Stimulated activated CD4-positive, alpha-beta T cell treated with anti-CD3 and anti-CD28 coated beads, Interleukin-1b, Interleukin-23, amount 100 ng/mL, for 24 hours (primary cell): ENCODE measurements at regions not wholly inside any gene's neighbourhood (a gene's known extent, or its start where the extent isn't known, plus 50 kb on each side); places are given as distances from the start of the nearest gene placed in this dataset.

ENCODE experiments used
- DNase-seq, 4 experiments: peaks; one replicate each; pipeline ENCODE4 v3.0.0-alpha.2; 2020; ENCODE audit warnings: low read depth in 4 of 4, low spot score in 1 of 4

DNA sequence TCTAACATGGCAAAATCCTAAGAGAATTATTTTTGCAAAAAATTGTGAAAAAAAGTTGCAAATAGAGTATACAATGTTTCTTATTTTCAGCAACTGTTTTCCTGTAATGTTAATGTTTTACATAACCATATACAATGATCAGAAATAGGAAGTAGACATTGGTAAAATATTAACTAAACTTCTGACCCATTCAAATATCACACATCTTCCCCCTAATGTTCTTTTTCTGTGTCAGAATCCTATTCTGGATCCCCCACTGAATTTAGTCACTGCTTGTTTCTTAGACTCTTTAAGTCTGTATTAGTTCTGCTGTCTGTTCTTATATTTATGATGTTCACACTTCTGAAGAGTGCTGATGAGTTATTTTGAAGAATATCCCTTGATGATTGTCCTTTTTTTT lies 62.0 kb downstream of the HFE start:
- no peak for DNase-seq

- DNase-seq = no peak
These were observed 65.2 kb downstream of the HFE start for GRCh38 chr6:26152226-26153101.

DNA sequence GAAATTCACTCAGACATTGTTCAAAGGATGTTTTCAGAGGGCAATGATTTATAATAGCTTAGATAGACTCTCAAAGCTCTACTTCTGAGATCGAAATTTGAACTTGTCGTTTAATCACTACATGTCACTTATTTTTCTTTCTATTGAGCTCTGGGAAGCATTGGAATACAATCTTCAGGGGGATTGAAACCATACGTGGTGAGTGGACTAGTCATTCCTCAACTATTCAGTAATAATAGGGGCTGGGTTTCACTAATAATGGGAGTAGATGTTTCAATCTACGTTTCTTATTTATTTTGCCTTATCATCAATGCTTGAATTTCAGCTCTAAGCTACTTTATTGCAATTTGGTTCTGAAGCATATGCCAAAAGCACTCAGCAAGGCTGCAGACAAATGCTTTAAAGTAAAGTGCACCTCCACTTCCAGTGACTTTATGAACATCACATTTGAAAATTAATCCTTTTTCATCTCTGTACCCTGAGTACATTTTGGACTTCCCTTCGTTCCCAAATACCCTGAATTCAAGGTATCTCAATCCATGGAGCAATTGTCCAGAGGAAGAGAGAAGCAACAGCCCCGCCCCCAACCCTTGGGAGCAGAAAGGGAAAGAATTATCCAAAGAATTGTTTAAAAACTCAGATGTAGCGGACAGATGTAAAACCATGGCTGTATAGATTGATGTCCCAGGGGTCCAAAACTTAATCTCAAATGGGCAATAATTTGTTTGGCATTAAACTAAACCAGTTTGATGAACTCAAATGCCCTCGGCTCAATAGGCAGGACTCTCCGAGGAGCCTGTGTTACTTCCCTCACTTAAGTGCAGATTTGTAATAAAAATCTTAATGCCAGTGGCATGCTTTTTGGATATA lies 68.1 kb downstream of the HFE start:
- DNase-seq = no peak

DNA sequence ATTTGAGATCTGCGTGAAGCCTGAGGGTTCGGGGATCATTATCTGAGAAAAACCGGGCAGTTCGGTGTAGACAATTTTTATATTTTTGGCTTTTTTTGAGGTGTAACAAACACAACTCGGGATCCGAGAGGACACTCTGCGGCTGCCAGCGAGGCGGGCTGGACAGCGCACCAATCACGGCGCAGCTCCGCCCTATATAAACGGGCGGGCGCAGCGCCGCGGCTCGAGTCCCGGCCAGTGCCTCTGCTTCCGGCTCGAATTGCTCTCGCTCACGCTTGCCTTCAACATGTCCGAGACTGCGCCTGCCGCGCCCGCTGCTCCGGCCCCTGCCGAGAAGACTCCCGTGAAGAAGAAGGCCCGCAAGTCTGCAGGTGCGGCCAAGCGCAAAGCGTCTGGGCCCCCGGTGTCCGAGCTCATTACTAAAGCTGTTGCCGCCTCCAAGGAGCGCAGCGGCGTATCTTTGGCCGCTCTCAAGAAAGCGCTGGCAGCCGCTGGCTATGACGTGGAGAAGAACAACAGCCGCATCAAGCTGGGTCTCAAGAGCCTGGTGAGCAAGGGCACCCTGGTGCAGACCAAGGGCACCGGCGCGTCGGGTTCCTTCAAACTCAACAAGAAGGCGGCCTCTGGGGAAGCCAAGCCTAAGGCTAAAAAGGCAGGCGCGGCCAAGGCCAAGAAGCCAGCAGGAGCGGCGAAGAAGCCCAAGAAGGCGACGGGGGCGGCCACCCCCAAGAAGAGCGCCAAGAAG lies 69.0 kb downstream of the HFE start:
- DNase-seq = peak; percentile 68 to 76 (median 76)

DNA sequence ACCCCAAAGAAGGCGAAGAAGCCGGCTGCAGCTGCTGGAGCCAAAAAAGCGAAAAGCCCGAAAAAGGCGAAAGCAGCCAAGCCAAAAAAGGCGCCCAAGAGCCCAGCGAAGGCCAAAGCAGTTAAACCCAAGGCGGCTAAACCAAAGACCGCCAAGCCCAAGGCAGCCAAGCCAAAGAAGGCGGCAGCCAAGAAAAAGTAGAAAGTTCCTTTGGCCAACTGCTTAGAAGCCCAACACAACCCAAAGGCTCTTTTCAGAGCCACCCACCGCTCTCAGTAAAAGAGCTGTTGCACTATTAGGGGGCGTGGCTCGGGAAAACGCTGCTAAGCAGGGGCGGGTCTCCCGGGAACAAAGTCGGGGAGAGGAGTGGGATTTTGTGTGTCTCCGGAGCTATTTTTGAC lies 69.6 kb downstream of the HFE start:
- peak in 3 of 4 experiments; percentile 30 to 65 (median 43) for DNase-seq

DNA sequence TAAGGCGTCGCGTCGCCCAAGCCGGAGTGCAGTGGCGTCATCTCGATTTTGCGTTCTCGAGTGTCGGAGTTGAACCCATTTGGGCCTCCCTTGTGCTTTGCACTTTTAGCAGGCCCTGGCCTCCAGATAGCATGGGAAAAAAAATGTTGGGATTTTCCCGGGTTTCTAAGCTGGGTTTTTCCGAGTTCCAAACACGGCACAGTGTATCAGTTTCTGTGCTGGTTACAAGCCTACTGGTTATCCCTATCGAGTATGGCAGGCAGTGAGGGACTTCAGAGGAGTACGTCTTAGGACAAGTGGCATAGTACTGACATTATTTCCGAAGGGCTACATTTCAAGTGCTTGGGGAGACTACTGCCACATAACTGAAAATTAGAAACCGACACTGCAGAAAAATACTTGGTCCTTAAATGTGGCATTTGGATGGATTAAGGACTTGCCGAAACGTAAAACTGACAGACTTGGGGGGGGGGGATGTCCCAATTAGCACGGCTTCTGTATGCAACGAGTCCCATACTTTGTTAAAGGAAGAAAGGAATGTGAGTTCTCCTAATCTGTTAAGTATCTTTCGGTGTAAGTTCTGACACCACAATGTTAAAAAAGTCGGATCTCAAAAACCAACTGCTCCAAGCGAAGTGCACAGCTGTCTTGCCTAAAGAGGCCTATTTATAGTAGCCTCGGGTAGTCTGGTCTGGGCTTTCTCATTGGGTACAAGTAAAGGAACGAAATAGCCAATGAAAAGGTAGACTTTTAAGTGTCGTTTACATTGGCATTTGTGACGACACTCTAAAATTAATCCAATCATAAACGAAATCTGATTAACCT lies 70.2 kb downstream of the HFE start:
- DNase-seq = peak in 1 of 4 experiments; percentile 28

- DNase-seq = peak in 3 of 4 experiments; percentile 62 to 70 (median 68)
These were observed 70.9 kb downstream of the HFE start for GRCh38 chr6:26158076-26158580.

DNA sequence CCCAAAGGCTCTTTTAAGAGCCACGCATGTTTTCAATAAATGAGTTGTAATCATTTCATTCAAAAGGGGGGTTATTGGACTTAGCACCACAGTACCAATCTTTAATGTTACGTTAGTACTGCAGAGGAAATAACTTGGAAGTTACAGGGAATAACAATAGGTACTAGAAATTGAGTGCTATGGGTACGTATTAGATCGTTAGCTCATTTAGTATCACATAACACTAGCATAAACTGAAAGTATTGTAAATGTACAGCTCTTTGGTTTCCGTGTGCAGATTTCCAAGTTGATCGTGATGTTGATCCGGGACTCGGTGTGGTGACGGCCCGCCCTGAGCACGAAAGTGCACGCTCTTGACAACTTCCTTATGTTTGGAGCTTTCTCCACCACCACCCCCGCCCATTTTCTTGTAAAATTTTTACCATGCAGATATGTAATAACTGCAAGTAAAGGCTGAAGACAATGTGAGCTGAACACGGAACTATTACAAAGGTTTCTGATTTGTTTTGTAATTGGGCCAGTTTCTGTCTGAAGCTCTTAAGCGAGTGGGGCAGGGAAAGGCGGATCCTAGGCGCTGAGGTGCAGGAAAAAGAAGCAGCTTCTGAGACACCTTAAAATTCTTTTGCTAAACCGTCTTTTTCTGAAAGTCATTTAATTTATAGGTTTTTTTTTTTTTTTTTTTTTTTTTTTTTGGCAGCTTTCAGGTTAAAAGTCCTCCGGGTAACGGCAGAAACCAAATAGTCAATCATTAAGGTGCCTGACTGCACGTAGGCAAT lies 71.5 kb downstream of the HFE start:
- peak in 2 of 4 experiments; percentile 12 to 45 for DNase-seq

DNA sequence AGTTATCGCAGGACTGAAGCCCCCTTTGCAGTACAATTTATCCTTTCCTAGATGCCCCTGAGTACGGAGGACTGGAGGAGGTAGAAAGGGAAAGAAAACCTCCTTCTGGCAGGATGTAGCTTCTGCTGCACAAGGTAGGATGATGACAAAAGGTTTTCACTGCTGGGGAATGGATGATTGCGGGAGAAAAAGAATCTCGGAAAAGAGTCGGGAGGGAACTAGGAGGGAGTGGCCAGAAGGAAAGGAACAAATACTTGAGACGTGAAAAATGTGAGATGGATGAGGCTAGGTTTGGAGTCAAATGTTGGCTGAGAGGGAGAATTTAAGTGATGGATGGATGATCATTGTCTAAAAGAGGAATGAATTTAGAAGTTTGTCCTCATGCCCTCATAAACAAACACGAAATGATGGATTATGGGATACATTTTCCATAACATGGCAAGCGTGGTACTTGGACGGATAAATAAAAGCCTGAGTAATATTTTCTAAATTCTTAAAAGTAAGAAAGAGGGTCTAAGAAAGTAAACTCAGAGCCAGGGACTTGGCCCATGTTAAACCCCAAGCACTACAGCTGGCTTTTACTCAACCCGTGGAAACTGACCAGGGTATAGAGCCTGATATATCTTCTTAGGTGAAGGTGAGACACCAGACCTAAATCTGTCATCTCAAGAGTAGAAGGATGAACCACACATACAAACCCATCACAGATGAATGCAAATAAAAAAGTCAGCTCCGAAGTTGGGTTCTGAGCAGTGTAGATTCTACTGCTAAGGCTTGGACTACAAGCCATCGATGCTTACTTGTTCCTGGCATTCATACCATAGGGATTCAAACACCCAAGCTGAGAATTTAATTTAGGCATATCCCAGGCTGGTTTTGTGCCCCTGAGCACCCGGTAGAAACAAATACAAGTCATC lies 72.4 kb downstream of the HFE start:
- DNase-seq = no peak

DNA sequence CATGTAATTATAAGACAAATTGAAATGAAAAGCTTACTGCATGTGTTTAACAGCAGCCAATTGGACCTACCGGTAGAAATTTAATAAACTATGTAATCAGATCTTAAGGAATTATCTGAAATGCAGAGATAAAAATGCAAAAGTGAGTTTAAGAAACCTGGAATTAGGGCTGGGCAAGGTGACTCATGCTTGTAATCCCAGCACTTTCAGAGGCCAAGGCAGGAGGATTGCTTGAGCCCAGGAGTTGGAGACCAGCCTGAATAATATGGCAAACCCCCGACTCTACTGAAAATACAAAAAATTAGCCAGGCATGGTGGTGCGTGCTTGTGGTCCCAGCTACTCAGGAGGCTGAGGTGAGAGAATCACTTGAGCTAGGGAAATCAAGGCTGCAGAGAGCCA lies 74.1 kb downstream of the HFE start:
- DNase-seq = no peak

- no peak for DNase-seq
These were observed 75.2 kb downstream of the HFE start for GRCh38 chr6:26162399-26162798.

DNA sequence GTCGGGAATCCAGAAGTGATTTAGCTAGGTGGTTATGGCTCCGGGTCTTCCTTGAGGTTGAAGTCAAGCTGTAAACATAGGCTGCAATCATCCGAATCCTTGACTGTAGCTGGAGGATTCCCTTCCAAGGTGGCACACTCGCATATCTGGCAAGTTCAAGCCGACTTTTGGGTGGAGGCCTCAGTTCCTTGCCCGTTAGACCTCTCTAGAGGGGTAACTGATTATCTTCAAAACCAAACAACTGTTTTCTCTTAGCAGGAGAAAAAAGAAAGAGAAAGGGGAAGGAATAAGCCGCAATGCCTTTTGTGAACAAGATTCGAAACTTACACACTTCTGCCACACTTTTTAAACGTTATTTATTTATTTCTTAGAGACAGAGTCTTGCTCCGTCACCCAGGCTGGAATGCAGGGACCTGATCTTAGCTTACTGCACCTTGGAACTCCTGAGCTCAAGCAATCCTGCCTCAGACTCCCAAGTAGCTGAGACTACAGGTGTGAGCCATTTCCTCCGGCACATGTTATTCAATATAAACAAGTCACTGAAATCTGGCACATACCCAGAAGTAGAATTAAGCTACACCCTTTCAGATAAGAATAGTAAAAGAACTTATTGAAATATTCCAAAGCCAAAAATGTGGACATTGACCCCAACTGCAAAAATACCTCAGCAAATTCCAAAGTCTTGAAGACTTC lies 76.3 kb downstream of the HFE start:
- no peak for DNase-seq

GRCh38 chr6:26164120-26164505 lies 76.9 kb downstream of the HFE start:
- no peak for DNase-seq

DNA sequence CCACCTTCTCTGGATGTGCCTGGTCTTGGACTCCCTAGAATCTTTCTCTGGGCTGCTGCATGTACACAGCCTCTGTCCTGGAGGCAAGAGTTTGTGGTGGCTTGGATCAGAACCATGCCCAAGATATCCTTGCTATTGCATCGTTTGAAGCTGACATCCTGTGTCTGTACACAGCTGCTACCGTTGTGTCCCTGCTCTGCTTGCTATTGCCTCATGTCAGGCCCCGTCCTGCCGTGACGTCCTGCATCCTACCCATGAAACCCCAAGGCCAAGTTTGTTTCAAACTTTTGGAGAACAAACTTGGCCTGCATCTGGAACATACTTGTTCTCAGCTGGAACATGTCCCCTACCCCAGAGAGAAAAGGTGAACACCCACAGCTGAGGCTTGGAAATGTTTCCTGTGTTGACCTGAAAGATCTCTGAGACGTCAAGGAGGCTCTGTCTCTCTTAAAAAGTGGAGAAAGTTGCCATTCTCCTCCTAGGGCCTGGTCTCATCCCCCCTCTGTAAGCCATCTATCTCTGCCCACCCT lies 78.1 kb downstream of the HFE start:
- DNase-seq = no peak

DNA sequence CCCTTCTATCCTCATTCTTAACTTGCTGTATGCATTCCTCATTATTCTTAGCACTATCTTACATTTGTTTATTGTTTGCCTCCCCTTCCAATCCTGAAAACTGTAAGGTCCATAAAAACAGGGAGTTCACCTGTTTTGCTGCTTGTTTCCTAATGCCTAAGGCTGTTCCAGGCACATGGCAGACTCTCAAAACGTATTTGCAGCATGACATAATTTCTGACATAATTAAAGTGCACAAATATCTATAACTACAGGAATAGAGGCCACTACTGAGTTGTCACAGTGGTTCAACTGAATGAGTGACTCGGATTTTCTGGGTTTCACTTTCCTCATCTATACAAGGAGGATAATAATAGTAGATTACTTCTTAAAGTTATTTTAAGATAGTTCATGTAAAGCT lies 83.0 kb downstream of the HFE start:
- DNase-seq = no peak

DNA sequence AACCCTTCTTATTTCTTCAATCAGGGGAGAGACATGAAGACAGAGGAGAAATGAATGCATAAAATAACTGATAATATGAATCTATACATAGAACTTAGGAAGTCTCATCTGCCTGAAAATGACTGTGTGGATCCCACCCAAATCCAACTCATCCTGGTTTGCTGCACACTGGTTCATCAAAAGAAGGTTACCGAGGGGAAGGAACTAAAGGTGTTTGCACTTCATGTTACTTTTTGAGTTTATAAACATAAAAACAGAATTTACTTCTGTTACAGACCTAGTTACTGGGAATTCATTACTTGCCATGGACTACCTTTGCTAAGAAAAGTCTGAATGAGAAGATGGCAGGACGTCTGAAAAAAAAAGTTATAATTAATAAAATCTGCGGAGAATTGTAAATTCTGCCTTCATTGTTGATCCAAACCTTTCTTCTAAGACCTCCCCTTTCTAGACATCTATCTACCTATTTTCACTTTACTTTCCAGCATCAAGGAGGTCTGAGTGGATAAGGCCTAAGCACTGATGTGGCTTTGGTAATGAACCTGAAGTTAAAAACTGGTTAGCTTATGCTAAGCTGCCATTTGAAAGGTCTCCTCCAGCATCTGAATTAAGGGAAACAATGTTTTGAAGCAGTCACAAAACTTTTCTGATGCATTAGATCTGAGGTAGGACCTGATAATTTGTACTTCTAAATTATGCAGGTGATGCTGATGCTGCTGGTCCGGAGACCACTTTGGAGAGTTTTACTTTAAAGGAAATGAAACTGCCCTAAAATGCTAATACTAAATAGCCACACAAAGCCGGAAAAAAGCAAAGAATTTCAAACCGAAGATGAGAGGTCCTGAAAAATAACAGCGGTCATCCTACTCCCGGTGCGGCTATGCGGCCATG lies 84.0 kb downstream of the HFE start:
- no peak for DNase-seq

DNA sequence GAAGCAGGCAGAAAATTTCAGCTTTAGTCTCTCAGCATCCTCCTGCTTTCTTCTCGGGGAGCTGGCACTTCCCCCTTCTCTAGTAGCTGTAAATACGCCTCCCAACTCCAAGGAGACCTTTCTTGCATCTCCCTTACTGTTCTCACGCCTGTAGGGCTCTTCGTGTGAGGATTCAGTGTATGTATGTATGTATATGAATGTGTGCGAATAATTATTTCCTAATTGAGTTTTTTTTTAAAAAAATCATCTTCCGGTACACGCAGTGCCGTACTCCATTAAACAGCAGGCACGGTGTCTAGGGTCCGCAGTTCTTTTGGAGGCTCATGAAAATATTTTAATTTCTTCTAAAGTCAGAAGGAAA lies 85.4 kb downstream of the HFE start:
- DNase-seq = no peak
